Activated naive CD4-positive, alpha-beta T cell (primary cell): ENCODE measurements at regions not wholly inside any gene's neighbourhood (a gene's known extent, or its start where the extent isn't known, plus 50 kb on each side); places are given as distances from the start of the nearest gene placed in this dataset.

Source experiments
- DNase-seq, 4 experiments: peaks; one replicate each; lab custom pipeline; 2025; lab: John Stamatoyannopoulos, UW

- no peak for DNase-seq
Measured at GRCh38 chr7:68478326-68478725, 1119.9 kb upstream of the AUTS2 start.

GRCh38 chr7:68482800-68483199 is 1115.5 kb upstream of the AUTS2 start:
- no peak for DNase-seq

DNA sequence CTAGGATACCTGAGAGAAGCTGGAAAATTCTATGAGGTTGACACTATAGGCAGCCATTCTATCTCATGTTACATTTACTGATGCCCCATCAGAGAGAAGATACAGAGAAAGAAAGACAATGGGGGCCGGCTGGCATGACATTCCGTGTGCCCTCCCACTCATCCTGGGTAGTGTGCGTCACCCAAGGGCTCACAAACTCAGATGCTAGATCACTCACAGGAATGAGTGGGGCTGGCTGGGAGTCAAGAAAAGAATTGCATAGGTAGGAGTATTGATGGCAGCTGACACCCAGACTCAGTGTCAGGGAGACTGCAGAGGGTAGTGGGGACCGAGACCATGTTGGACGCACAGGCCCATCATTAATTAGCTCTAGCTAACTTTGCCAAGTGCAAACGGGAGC is 1113.5 kb upstream of the AUTS2 start:
- DNase-seq, result no peak

DNA sequence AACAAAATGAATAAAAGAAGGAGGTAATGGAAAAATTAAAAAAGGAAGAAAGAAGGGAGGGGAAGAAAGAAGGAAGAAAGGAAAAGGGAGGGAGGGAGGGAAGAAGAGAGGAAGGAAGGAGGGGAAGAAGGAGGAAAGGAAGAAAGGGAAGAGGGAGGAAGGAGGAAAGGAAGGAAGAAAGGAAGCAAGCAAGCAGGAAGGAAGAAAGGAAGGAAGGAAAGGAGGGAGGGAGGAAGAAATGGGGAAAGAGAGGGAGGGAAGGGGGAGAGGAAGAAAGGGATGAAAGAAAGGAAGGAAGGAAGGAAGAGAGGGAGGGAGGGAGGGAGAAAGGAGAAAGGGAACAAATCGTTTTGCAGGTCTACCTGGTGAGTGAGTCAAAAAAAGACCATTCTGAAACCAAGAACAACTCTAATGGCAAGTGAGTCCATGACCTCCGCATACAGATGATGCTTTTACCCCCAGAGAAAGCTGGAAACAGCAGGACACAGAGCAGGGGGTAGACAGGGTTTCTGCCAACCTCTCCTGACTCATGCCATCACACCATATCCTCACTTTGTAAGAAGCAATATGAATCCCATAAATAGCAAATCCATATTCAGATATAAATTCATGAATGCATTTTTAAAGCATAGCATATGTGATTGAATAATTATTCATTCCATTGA is 1112.9 kb upstream of the AUTS2 start:
- DNase-seq, result no peak

DNA sequence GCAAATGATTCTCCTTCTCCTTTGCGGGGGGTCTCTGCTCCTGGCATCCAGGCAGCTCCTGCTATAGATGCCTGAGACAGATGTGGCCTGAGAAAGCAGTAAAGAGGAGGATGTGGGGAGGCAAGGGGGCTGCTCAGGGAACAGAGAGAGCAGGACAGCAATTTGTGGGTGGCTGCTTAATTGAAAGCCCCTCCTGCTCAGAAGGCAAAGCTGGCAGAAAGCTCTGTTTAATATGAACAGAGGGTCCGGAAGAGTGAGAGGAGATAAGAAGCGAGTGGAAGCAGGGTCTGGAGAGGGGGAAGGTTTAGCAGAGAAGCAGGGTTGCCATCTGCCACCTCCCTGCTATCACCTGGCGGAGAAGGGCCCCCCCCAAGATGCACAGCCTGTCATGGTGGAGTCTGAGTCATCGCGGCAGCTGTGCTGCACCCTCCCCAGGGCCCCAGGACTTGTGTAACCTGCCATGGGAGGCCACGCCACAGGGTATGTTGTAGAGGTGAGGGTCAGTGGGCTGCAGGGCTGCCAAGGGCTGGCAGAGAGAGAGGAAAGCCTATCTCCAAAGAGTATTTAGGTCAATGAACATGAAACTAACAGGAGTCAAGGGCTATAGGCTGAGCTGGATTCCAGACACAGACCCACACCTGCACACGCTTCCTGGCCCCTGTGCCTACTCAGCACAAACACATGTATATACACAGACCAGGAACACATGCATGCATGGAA is 1109.8 kb upstream of the AUTS2 start:
- DNase-seq, result no peak

GRCh38 chr7:68491523-68492358 is 1106.5 kb upstream of the AUTS2 start:
- no peak for DNase-seq

GRCh38 chr7:68492359-68492690 is 1106.0 kb upstream of the AUTS2 start:
- DNase-seq, result no peak

DNA sequence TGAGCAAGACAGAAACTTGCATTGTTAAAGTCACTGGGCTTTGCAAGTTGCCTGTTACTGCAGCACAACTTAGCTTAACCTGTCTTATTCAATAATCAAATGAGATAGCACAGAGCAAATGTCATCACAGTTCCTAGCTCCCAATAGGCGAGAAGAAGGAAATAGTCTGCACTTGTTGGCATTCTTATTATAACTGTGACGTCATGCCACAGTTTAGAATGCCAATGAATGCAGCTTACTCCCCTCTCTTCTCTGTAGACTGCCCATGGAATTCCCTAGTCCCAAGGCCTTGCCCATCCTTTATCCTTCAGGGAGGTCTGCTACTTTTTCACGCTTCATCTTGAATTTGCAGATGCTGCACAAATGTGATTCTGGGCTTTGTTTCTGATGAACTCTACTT is 1094.9 kb upstream of the AUTS2 start:
- DNase-seq, result no peak

GRCh38 chr7:68504716-68505115 is 1093.6 kb upstream of the AUTS2 start:
- no peak for DNase-seq

- no peak for DNase-seq
Measured at GRCh38 chr7:68505721-68506120, 1092.6 kb upstream of the AUTS2 start.

DNA sequence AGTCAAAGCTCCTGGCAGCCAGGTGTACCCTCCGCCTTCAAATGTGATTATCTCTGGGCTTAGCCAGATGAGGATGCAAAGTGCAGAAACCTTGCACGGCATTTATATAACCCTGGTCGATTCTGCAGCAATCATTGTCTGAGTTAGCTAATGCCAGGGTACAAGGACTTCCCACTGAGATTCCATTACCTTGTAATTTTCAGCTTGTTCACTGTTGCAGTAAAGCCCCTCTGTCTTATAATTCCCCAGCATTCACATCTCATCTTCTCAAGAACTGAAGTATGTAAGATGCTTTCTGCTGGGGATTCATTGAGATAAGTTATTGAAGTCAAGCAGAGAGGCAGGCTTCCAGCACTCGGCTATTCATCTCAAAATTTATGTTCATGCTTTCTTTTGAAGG is 1090.6 kb upstream of the AUTS2 start:
- no peak for DNase-seq

- no peak for DNase-seq
Measured at GRCh38 chr7:68509054-68509453, 1089.2 kb upstream of the AUTS2 start.

GRCh38 chr7:68509603-68510002 is 1088.7 kb upstream of the AUTS2 start:
- no peak for DNase-seq

- no peak for DNase-seq
Measured at GRCh38 chr7:68511281-68511680, 1087.0 kb upstream of the AUTS2 start.

GRCh38 chr7:68512466-68512865 is 1085.8 kb upstream of the AUTS2 start:
- no peak for DNase-seq

DNA sequence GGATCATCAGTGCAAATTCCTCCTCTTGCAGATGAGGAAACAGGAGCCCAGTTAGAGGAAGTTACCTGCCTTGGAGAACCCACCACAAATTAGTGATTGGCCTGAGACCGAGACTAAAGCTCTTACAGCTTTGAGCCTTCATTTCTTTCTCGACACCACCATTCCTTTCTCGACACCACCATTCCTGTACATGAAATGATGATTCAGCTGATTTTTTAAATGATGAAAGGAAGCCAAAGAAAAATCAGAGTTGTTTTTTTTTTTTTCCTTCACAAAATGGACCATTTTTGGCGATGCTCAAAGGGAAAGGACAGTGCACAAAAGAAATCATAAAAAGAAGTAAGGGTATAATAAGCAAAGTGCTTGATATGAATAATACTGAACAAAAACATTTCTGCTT is 1080.2 kb upstream of the AUTS2 start:
- DNase-seq, result no peak

DNA sequence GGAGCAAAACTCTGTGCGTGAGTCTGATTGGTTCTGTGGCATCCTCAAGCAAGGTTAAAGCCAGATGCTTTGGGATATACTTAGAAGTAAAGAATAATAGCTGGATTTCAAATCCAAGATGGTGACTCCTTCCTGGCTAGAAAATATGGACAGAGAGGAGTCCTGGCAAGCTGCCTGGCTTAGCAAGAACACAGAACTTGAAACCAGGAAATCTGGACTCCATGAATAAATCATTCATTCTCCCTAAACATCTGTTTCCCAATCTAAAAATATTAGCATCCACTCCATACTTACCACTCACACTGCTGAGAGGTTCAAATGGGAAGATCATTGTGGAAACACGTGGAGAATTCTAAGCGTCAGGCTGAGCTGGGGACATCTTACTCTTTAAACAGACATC is 1074.1 kb upstream of the AUTS2 start:
- DNase-seq, result no peak

DNA sequence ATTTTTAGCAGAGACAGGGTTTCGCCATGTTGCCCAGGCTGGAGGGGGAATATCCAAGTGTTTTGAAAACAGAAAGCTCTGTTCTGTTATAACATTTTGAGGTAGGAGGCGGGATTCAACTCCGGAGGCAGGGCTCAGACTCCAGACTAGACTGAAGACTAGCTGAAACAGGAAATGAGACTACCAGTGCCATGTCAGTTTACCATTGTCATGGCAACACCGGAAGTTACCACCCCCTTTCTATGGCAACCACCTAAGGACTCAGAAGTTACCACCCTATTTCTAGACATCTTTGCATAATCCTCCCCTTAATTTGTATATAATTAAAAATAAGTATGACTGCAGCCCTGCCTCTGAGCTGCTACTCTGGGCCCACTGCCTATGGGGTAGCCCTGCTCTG is 1069.1 kb upstream of the AUTS2 start:
- DNase-seq, result no peak

DNA sequence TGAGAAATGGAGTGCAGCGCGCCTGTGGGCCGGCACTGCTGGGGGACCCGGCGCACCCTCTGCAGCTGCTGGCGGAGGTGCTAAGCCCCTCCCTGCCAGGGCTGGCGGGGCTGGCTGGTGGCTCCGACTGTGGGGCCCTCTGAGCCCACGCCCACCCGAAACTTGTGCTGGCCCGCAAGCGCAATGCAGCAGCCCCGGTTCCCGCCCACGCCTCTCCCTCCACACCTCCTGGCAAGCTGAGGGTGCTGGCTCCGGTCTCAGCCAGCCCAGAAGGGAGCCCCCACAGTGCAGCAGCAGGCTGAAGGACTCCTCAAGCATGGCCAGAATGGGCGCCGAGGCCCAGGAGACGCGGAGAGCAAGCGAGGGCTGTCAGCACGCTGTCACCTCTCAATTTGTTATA is 1063.0 kb upstream of the AUTS2 start:
- no peak for DNase-seq

DNA sequence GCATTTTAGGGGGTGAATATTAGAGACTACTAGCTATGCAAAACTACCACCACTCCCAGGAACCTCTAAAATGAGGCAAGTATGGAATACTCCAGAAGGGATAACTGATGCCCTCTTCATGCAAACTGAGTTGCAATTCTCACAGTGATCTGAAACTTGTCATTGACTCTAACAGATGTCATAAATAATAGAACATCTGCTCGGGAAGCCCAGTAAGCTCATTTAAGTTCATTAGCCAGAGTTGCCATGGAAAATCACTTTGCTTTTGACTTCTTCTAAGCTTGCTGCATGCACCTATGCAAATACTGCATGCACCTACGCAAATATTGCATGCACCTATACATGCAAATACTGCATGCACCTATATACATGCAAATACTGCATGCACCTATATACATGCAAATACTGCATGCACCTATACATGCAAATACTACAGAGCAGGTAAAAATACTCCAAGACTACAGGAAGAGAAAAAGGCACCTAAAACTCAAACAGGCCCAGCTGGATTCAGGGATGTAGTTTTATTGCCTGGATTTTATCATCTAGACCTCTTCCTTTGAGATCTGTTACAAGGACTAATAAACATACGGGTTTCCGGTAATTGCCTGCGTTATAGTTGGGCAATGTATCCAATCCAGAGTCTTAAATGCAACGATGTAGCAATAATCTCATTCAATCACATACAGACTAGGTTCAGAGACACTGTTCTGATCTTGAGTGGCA is 1061.1 kb upstream of the AUTS2 start:
- no peak for DNase-seq

GRCh38 chr7:68537774-68538071 is 1060.6 kb upstream of the AUTS2 start:
- DNase-seq, result no peak

- no peak for DNase-seq
Measured at GRCh38 chr7:68542831-68543230, 1055.4 kb upstream of the AUTS2 start.

DNA sequence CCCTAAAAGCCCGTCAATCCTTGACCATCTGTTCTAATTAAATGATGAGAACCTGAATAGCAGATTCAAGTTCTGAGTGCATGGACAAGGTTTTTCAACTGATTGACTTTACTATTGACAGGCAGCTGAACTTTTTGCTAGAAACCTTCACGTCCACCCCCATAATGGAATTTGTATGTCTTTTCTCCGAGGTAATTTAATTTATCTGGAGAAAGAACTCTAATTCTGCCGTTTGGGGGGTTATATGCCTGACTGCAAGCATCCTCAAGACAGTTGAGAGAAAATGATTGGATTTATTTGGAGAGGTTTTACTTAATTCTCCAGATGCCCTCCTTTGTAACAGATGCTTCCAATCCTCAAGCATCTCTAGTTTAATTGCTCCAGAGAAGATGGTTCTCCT is 1053.4 kb upstream of the AUTS2 start:
- no peak for DNase-seq
